Spleen (tissue), 7 donors: ENCODE measurements at regions not wholly inside any gene's neighbourhood (a gene's known extent, or its start where the extent isn't known, plus 50 kb on each side); places are given as distances from the start of the nearest gene placed in this dataset.

Source experiments
- POLR2A ChIP-seq, 3 donors: fragments of 450-650 bp; IDR thresholded peaks; one replicate each; pipeline ENCODE4 v1.5.1; 2017; ENCODE audit warnings: antibody characterized with exemption in 3 of 3, mild to moderate bottlenecking in 1 of 3
- POLR2AphosphoS5 ChIP-seq, 3 donors: sonication (generic); formaldehyde crosslinking; IDR thresholded peaks; one replicate each; pipeline ENCODE4 v1.5.1; 2017; ENCODE audit warnings: antibody characterized with exemption in 3 of 3
- TF ChIP-seq, protein P1 (sequence below), 11 experiments: fragments of 200-600 bp in 7 of 11; fragments of 450-650 bp in 4 of 11; sonication (generic) in 4 of 11; IDR thresholded peaks in 8 of 11; conservative IDR thresholded peaks in 3 of 11; 1 replicate in 7 of 11; 2 replicates in 4 of 11; pipeline versions ENCODE4 v1.4.0 to v1.8.0; 2016 to 2021; ENCODE audit warnings: antibody characterized with exemption in 11 of 11, inconsistent platforms in 4 of 11, mild to moderate bottlenecking in 1 of 11
- donor health status: DM: no; HTN: no; CAD: no; lungs with moderate emphysema.
- donor health status: DM: no; HTN: no; CAD: no.
- donor health status: DM: no; HTN: no; CAD: no.

DNA sequence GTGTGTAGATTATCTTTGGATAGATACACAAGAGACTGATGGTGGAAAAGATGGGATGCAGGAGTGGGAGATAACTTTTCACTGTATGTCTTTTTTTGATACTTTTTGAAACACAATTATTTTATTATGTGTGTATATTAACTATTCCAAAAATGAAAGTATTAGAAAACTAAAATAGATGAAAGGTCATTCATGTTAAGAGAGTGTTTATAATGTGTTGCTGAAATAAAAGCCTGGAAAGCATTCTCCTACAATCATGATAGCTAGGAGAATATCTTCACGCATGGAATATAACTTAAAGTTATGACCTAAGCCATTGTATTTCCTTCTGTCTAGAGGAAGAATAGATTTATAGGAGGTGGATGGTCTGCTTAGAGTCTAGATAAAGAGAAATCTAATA, 154.8 kb upstream of the MAST4 start:
- TF ChIP-seq, protein P1, sequence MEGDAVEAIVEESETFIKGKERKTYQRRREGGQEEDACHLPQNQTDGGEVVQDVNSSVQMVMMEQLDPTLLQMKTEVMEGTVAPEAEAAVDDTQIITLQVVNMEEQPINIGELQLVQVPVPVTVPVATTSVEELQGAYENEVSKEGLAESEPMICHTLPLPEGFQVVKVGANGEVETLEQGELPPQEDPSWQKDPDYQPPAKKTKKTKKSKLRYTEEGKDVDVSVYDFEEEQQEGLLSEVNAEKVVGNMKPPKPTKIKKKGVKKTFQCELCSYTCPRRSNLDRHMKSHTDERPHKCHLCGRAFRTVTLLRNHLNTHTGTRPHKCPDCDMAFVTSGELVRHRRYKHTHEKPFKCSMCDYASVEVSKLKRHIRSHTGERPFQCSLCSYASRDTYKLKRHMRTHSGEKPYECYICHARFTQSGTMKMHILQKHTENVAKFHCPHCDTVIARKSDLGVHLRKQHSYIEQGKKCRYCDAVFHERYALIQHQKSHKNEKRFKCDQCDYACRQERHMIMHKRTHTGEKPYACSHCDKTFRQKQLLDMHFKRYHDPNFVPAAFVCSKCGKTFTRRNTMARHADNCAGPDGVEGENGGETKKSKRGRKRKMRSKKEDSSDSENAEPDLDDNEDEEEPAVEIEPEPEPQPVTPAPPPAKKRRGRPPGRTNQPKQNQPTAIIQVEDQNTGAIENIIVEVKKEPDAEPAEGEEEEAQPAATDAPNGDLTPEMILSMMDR (IDR thresholded peaks at IDR 0.05 in 8 of 11, conservative IDR thresholded peaks at IDR 0.05 in 3 of 11), result no peak
- TF ChIP-seq POLR2AphosphoS5 (IDR thresholded peaks at IDR 0.05), result no peak
- no peak for TF ChIP-seq POLR2A (IDR thresholded peaks at IDR 0.05)
